ENCODE measurements at regions not wholly inside any gene's neighbourhood (a gene's known extent, or its start where the extent isn't known, plus 50 kb on each side); places are given as distances from the start of the nearest gene placed in this dataset.

DNA sequence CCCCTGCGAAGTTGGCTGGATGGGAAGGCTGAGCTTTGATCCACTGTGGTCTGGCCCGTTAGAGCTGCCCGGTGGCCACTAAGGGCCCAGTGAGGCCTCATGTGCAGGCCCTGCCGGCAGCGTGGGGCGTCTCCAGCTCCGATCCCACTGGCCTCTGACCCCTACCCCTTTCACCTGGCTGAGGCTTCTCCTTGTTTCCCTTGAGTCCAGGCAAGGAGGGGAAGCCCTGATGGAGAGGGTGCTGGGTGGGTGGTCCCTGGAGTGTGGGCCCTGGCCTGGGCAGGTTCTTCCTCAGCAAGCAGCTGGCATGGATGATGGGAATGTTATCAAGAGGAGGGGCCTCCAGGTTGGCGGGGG is 356.8 kb downstream of the SEC14L1 start:
- TF ChIP-seq, protein P1, sequence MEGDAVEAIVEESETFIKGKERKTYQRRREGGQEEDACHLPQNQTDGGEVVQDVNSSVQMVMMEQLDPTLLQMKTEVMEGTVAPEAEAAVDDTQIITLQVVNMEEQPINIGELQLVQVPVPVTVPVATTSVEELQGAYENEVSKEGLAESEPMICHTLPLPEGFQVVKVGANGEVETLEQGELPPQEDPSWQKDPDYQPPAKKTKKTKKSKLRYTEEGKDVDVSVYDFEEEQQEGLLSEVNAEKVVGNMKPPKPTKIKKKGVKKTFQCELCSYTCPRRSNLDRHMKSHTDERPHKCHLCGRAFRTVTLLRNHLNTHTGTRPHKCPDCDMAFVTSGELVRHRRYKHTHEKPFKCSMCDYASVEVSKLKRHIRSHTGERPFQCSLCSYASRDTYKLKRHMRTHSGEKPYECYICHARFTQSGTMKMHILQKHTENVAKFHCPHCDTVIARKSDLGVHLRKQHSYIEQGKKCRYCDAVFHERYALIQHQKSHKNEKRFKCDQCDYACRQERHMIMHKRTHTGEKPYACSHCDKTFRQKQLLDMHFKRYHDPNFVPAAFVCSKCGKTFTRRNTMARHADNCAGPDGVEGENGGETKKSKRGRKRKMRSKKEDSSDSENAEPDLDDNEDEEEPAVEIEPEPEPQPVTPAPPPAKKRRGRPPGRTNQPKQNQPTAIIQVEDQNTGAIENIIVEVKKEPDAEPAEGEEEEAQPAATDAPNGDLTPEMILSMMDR (tag by site-specific recombination; IDR thresholded peaks at IDR 0.05): no peak
- TF ChIP-seq, protein P2, sequence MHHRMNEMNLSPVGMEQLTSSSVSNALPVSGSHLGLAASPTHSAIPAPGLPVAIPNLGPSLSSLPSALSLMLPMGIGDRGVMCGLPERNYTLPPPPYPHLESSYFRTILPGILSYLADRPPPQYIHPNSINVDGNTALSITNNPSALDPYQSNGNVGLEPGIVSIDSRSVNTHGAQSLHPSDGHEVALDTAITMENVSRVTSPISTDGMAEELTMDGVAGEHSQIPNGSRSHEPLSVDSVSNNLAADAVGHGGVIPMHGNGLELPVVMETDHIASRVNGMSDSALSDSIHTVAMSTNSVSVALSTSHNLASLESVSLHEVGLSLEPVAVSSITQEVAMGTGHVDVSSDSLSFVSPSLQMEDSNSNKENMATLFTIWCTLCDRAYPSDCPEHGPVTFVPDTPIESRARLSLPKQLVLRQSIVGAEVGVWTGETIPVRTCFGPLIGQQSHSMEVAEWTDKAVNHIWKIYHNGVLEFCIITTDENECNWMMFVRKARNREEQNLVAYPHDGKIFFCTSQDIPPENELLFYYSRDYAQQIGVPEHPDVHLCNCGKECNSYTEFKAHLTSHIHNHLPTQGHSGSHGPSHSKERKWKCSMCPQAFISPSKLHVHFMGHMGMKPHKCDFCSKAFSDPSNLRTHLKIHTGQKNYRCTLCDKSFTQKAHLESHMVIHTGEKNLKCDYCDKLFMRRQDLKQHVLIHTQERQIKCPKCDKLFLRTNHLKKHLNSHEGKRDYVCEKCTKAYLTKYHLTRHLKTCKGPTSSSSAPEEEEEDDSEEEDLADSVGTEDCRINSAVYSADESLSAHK (tag by site-specific recombination; IDR thresholded peaks at IDR 0.05): no peak
- TF ChIP-seq, protein P3, sequence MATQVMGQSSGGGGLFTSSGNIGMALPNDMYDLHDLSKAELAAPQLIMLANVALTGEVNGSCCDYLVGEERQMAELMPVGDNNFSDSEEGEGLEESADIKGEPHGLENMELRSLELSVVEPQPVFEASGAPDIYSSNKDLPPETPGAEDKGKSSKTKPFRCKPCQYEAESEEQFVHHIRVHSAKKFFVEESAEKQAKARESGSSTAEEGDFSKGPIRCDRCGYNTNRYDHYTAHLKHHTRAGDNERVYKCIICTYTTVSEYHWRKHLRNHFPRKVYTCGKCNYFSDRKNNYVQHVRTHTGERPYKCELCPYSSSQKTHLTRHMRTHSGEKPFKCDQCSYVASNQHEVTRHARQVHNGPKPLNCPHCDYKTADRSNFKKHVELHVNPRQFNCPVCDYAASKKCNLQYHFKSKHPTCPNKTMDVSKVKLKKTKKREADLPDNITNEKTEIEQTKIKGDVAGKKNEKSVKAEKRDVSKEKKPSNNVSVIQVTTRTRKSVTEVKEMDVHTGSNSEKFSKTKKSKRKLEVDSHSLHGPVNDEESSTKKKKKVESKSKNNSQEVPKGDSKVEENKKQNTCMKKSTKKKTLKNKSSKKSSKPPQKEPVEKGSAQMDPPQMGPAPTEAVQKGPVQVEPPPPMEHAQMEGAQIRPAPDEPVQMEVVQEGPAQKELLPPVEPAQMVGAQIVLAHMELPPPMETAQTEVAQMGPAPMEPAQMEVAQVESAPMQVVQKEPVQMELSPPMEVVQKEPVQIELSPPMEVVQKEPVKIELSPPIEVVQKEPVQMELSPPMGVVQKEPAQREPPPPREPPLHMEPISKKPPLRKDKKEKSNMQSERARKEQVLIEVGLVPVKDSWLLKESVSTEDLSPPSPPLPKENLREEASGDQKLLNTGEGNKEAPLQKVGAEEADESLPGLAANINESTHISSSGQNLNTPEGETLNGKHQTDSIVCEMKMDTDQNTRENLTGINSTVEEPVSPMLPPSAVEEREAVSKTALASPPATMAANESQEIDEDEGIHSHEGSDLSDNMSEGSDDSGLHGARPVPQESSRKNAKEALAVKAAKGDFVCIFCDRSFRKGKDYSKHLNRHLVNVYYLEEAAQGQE (tag by site-specific recombination; IDR thresholded peaks at IDR 0.05): no peak
- TF ChIP-seq ZNF350 (tag by site-specific recombination; IDR thresholded peaks at IDR 0.05) (no peak), PRDM1 (tag by site-specific recombination; IDR thresholded peaks at IDR 0.05) (no peak), ZNF549 (tag by site-specific recombination; IDR thresholded peaks at IDR 0.05) (no peak), SP2 (tag by site-specific recombination; IDR thresholded peaks at IDR 0.05) (no peak), ZNF670 (tag by site-specific recombination; IDR thresholded peaks at IDR 0.05; ENCODE audit: low read depth) (no peak), HOXA7 (CRISPR knock-in tag; IDR thresholded peaks at IDR 0.05; ENCODE audit: borderline replicate concordance) (no peak)
- TF ChIP-seq, protein P4, sequence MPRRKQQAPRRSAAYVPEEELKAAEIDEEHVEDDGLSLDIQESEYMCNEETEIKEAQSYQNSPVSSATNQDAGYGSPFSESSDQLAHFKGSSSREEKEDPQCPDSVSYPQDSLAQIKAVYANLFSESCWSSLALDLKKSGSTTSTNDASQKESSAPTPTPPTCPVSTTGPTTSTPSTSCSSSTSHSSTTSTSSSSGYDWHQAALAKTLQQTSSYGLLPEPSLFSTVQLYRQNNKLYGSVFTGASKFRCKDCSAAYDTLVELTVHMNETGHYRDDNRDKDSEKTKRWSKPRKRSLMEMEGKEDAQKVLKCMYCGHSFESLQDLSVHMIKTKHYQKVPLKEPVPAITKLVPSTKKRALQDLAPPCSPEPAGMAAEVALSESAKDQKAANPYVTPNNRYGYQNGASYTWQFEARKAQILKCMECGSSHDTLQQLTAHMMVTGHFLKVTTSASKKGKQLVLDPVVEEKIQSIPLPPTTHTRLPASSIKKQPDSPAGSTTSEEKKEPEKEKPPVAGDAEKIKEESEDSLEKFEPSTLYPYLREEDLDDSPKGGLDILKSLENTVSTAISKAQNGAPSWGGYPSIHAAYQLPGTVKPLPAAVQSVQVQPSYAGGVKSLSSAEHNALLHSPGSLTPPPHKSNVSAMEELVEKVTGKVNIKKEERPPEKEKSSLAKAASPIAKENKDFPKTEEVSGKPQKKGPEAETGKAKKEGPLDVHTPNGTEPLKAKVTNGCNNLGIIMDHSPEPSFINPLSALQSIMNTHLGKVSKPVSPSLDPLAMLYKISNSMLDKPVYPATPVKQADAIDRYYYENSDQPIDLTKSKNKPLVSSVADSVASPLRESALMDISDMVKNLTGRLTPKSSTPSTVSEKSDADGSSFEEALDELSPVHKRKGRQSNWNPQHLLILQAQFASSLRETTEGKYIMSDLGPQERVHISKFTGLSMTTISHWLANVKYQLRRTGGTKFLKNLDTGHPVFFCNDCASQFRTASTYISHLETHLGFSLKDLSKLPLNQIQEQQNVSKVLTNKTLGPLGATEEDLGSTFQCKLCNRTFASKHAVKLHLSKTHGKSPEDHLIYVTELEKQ (tag by site-specific recombination; IDR thresholded peaks at IDR 0.05; ENCODE audit: borderline replicate concordance): no peak
- TF ChIP-seq, protein P5, sequence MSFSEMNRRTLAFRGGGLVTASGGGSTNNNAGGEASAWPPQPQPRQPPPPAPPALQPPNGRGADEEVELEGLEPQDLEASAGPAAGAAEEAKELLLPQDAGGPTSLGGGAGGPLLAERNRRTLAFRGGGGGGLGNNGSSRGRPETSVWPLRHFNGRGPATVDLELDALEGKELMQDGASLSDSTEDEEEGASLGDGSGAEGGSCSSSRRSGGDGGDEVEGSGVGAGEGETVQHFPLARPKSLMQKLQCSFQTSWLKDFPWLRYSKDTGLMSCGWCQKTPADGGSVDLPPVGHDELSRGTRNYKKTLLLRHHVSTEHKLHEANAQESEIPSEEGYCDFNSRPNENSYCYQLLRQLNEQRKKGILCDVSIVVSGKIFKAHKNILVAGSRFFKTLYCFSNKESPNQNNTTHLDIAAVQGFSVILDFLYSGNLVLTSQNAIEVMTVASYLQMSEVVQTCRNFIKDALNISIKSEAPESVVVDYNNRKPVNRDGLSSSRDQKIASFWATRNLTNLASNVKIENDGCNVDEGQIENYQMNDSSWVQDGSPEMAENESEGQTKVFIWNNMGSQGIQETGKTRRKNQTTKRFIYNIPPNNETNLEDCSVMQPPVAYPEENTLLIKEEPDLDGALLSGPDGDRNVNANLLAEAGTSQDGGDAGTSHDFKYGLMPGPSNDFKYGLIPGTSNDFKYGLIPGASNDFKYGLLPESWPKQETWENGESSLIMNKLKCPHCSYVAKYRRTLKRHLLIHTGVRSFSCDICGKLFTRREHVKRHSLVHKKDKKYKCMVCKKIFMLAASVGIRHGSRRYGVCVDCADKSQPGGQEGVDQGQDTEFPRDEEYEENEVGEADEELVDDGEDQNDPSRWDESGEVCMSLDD (tag by site-specific recombination; IDR thresholded peaks at IDR 0.05): no peak
